ENCODE measurements at regions not wholly inside any gene's neighbourhood (a gene's known extent, or its start where the extent isn't known, plus 50 kb on each side); places are given as distances from the start of the nearest gene placed in this dataset.

DNA sequence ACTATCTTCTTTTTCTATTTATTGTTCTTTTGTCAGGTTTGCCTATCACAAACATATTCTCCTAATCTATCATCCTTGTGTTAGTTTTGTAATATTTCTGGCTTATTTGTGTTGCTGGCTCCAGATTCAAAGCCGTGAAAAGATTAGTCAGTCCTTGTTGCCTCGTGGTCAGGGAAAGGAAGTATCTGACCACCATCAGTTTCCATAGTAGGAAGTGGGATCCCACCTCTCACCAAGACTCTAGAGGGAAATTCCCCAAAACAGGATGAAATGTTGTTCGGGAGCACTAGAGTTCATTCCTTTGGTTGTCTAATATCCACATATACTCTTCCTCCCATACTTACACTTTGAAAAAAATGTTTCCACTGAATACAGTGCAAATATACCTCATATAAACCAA is 131.0 kb upstream of the HUWE1 start:
- POLR2A ChIA-PET (ENCODE audit: partially characterized antibody) = no interaction called here

More for the DNA sequence above, 131.0 kb upstream of the HUWE1 start:
- H3K27me3 ChIP-seq (replicated peaks in 1 of 4; ENCODE audit: control insufficient read depth in 3 of 4, extremely low read depth in 1 of 4, insufficient read depth in 3 of 4, low read length in 3 of 4) = no peaks in the 10 kb centered on the region
- H2BK5ac ChIP-seq (ENCODE audit: low read depth, low read length) = no peak overlapping the region
- no peak for FAIRE-seq
- no peak overlapping the region for H2BK120ac ChIP-seq (replicated peaks; ENCODE audit: low read depth, low read length)
- no peak overlapping the region for H2AK5ac ChIP-seq (ENCODE audit: low read depth, low read length)
- no peak overlapping the region for H3K23ac ChIP-seq (ENCODE audit: insufficient read length)
- no peak overlapping the region for H3K56ac ChIP-seq (replicated peaks; ENCODE audit: insufficient read length, low read depth, low read length)
- no peaks in the 10 kb centered on the region for H3K79me1 ChIP-seq (ENCODE audit: low read depth, low read length)
- no peak overlapping the region for H4K91ac ChIP-seq (replicated peaks; ENCODE audit: insufficient read length, low read length)
- H3K4ac ChIP-seq (replicated peaks; ENCODE audit: insufficient read length, low read depth, low read length) = no peak overlapping the region
- no peak overlapping the region for H2AFZ ChIP-seq (ENCODE audit: low read length)
- no peaks in the 10 kb centered on the region for H3K9me3 ChIP-seq (ENCODE audit: insufficient read depth in 2 of 2, low read depth in 1 of 2, low read length in 1 of 2)
- no peaks in the 10 kb centered on the region for H3K79me2 ChIP-seq (ENCODE audit: control insufficient read depth in 1 of 2, insufficient read depth in 2 of 2, low read length in 2 of 2)
- H3K27ac ChIP-seq (ENCODE audit: low read depth, low read length) = no peak overlapping the region
- no peak overlapping the region for H3K4me2 ChIP-seq (ENCODE audit: insufficient read depth in 1 of 2, low read depth in 2 of 2, low read length in 2 of 2)
- no peaks in the 10 kb centered on the region; a peak in 1 of 7 replicates for H3K4me1 ChIP-seq (replicated peaks in 1 of 4; ENCODE audit: control insufficient read depth in 3 of 4, insufficient read depth in 4 of 4, low read length in 3 of 4)
- H3K14ac ChIP-seq (ENCODE audit: insufficient read length) = no peak overlapping the region
- H3K18ac ChIP-seq (ENCODE audit: extremely low read depth, low read length) = no peak overlapping the region
- H4K20me1 ChIP-seq (replicated peaks in 1 of 2; ENCODE audit: control insufficient read depth in 1 of 2, insufficient read depth in 2 of 2, low read length in 2 of 2) = no peaks in the 10 kb centered on the region
- no peaks in the 10 kb centered on the region for H3K36me3 ChIP-seq (ENCODE audit: control insufficient read depth in 2 of 4, insufficient read depth in 4 of 4, low read length in 3 of 4)
- no peak overlapping the region for H2BK15ac ChIP-seq (ENCODE audit: low read length)
- H3K9ac ChIP-seq (replicated peaks in 1 of 4; ENCODE audit: extremely low read depth in 1 of 4, low read depth in 3 of 4, low read length in 3 of 4) = no peak overlapping the region
- no peak overlapping the region for H2BK12ac ChIP-seq (ENCODE audit: low read depth, low read length)
- no peak overlapping the region for H2BK20ac ChIP-seq (ENCODE audit: low read length)
- no peak overlapping the region for H4K8ac ChIP-seq (ENCODE audit: extremely low read depth, insufficient read depth, low read length)
- CTCF ChIA-PET (ENCODE audit: partially characterized antibody) = no interaction called here
- H3K4me3 ChIP-seq (ENCODE audit: extremely low read depth in 1 of 4, insufficient read depth in 2 of 4, low read depth in 3 of 4, low read length in 4 of 4) = no peak overlapping the region
- H4K5ac ChIP-seq (ENCODE audit: insufficient read length, low read depth, low read length) = no peak overlapping the region
- WGBS, 2 experiments (ENCODE audit: extremely low coverage in 1 of 2, insufficient coverage in 1 of 2, insufficient read length in 1 of 2, insufficient replicate concordance in 2 of 2, low coverage in 1 of 2, low lambda C conversion rate in 2 of 2, missing lambda C conversion rate in 1 of 2) = 86% methylated on average over 3 of the region's 3 CpGs; no CpG with 5 or more reads in 1 of the 2 experiments
- no peaks in the 10 kb centered on the region for H3K23me2 ChIP-seq (ENCODE audit: low read depth, low read length)
- DNase-seq (ENCODE audit: low read depth in 1 of 2, low spot score in 2 of 2) = no peak
- no peak for TF ChIP-seq BRCA1 (IDR thresholded peaks at IDR 0.05; ENCODE audit: low read depth, low read length)
- no peak for TF ChIP-seq SIRT6 (IDR thresholded peaks at IDR 0.05; ENCODE audit: low read length)
- TF ChIP-seq CBX5 (IDR thresholded peaks at IDR 0.05; ENCODE audit: low read depth, low read length) = no peak
- TF ChIP-seq MAFK (IDR thresholded peaks at IDR 0.05; ENCODE audit: low read depth, low read length) = no peak
- TF ChIP-seq HDAC6 (IDR thresholded peaks at IDR 0.05; ENCODE audit: low read depth, low read length) = no peak
- TF ChIP-seq, protein P1, sequence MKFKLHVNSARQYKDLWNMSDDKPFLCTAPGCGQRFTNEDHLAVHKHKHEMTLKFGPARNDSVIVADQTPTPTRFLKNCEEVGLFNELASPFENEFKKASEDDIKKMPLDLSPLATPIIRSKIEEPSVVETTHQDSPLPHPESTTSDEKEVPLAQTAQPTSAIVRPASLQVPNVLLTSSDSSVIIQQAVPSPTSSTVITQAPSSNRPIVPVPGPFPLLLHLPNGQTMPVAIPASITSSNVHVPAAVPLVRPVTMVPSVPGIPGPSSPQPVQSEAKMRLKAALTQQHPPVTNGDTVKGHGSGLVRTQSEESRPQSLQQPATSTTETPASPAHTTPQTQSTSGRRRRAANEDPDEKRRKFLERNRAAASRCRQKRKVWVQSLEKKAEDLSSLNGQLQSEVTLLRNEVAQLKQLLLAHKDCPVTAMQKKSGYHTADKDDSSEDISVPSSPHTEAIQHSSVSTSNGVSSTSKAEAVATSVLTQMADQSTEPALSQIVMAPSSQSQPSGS (IDR thresholded peaks at IDR 0.05; ENCODE audit: low read length) = no peak
- TF ChIP-seq BACH1 (IDR thresholded peaks at IDR 0.05; ENCODE audit: low read length) = no peak
- no peak for TF ChIP-seq JUN (IDR thresholded peaks at IDR 0.05; ENCODE audit: low read depth, low read length)
- no peak for TF ChIP-seq TBP (IDR thresholded peaks at IDR 0.05; ENCODE audit: low read depth, low read length)
- TF ChIP-seq ZNF274 (IDR thresholded peaks at IDR 0.05; ENCODE audit: borderline replicate concordance, extremely low read depth, low read length) = no peak
- TF ChIP-seq TAF1 (IDR thresholded peaks at IDR 0.05; ENCODE audit: low read depth, low read length) = no peak
- TF ChIP-seq POLR2A (IDR thresholded peaks at IDR 0.05; ENCODE audit: control extremely low read depth in 1 of 2, low read depth in 2 of 2, low read length in 2 of 2) = no peak

All from H1 (cell line).